ENCODE measurements at regions not wholly inside any gene's neighbourhood (a gene's known extent, or its start where the extent isn't known, plus 50 kb on each side); places are given as distances from the start of the nearest gene placed in this dataset.
A peak's percentile ranks its signal among the peaks of the same experiment; 100 is the strongest.

DNA sequence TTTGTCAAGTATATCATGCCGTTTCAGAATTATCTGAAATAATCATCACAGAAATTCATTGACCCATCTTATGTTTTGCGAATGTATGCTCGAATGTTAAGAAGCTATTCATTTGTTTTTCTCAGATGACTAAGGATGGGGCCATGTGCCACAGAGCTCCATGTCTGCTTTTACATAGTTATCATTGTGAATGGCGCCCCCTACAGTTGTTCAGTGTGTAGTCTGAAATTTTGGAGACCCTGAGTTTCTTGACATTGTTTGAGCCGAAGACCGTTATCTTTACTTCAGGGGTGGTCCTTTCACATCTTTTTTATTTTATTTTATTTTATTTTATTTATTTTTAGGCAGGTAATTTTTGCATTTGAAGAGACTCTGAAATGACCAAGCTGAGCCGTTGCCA, 972.0 kb upstream of the RBFOX1 start:
- TF ChIP-seq, protein P1, sequence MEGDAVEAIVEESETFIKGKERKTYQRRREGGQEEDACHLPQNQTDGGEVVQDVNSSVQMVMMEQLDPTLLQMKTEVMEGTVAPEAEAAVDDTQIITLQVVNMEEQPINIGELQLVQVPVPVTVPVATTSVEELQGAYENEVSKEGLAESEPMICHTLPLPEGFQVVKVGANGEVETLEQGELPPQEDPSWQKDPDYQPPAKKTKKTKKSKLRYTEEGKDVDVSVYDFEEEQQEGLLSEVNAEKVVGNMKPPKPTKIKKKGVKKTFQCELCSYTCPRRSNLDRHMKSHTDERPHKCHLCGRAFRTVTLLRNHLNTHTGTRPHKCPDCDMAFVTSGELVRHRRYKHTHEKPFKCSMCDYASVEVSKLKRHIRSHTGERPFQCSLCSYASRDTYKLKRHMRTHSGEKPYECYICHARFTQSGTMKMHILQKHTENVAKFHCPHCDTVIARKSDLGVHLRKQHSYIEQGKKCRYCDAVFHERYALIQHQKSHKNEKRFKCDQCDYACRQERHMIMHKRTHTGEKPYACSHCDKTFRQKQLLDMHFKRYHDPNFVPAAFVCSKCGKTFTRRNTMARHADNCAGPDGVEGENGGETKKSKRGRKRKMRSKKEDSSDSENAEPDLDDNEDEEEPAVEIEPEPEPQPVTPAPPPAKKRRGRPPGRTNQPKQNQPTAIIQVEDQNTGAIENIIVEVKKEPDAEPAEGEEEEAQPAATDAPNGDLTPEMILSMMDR (IDR thresholded peaks at IDR 0.05; ENCODE audit: insufficient read depth, low read depth, low read length, missing control alignments): no peak
- DNase-seq (ENCODE audit: low read depth): no peak
- H3K4me3 ChIP-seq (ENCODE audit: low read length): no peak overlapping the region

GRCh38 chr16:6356911-6357310, 975.7 kb upstream of the RBFOX1 start:
- no peak overlapping the region for H3K4me3 ChIP-seq (ENCODE audit: low read length)
- DNase-seq (ENCODE audit: low read depth): no peak

GRCh38 chr16:6349725-6350124, 982.9 kb upstream of the RBFOX1 start:
- DNase-seq (ENCODE audit: low read depth): no peak
- TF ChIP-seq, protein P1 (IDR thresholded peaks at IDR 0.05; ENCODE audit: insufficient read depth, low read depth, low read length, missing control alignments): no peak
- H3K4me3 ChIP-seq (ENCODE audit: low read length): no peak overlapping the region

More at GRCh38 chr16:6356911-6357310, 975.7 kb upstream of the RBFOX1 start:
- TF ChIP-seq, protein P1 (IDR thresholded peaks at IDR 0.05; ENCODE audit: insufficient read depth, low read depth, low read length, missing control alignments): no peak

DNA sequence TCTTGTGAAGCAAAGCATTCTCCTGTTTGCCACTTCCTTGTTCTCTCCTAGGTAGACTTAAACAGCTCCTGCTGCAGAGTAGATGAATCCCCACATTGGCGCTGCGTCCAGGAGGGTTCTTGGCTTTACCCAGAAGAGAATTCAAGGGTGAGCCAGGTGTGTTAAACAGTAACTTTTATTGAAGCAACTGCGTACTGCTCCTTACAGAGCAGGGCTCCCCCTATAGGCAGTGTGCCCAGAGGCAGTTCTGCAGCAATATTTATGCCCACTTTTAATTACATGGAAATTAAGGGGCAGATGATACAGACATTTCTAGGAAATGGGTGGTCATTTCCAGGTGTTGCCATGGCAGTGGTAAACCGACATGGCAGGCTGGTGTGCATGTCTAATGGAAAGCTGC, 987.6 kb upstream of the RBFOX1 start:
- no peak for DNase-seq (ENCODE audit: low read depth)
- no peak overlapping the region for H3K4me3 ChIP-seq (ENCODE audit: low read length)
- TF ChIP-seq, protein P1 (IDR thresholded peaks at IDR 0.05; ENCODE audit: insufficient read depth, low read depth, low read length, missing control alignments): no peak

GRCh38 chr16:6343157-6343556, 989.5 kb upstream of the RBFOX1 start:
- no peak for DNase-seq (ENCODE audit: low read depth)
- TF ChIP-seq, protein P1 (IDR thresholded peaks at IDR 0.05; ENCODE audit: insufficient read depth, low read depth, low read length, missing control alignments): no peak

DNA sequence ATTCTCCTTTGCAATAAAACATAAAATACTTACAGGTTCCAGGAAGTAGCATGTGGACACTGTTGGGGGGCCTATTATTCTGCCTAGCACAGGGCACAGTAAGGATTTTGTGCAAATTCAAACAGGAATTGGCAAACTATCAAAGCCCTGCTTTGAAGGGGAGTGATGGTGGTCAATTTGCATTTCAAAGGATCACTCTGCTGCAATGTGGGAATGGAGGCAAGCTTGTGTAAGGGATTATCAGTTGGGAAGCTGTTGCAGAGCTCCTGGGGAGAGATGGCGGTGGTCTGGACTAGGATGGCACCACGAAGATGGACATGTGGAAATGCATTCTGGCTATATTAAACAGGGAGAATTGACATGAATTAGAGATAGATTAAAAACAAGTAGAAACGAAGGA, 990.7 kb upstream of the RBFOX1 start:
- DNase-seq (ENCODE audit: low read depth): no peak
- no peak overlapping the region for H3K4me3 ChIP-seq (ENCODE audit: low read length)
- TF ChIP-seq, protein P1 (IDR thresholded peaks at IDR 0.05; ENCODE audit: insufficient read depth, low read depth, low read length, missing control alignments): no peak

More at GRCh38 chr16:6343157-6343556, 989.5 kb upstream of the RBFOX1 start:
- H3K4me3 ChIP-seq (ENCODE audit: low read length): no peak overlapping the region

DNA sequence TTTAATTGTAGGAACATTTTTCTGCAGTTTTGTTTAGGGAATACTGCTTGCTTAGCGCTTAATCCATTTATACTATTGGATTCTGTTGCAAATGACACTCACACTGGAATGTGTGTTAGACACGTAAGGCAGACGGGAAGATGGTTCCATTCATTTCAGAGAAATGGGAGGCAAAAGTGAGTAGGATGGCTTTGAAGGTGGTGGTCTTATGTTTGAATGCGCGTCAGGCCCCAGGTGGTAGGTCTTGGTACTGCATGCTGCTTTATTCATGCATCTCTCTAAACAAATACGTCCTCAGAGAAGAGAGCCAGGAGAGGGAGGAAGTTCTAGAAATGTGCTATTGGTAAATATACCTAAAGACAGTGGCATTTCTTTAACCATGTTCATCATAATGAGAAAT, 997.6 kb upstream of the RBFOX1 start:
- H3K4me3 ChIP-seq (ENCODE audit: low read length): no peak overlapping the region
- TF ChIP-seq, protein P1 (IDR thresholded peaks at IDR 0.05; ENCODE audit: insufficient read depth, low read depth, low read length, missing control alignments): peak; percentile 32
- peak; percentile 0 for DNase-seq (ENCODE audit: low read depth)

All from epithelial cell of esophagus (primary cell).